Bronchial epithelial cell (primary cell): ENCODE measurements at regions not wholly inside any gene's neighbourhood (a gene's known extent, or its start where the extent isn't known, plus 50 kb on each side); places are given as distances from the start of the nearest gene placed in this dataset.

ENCODE experiments used
- DNase-seq: peaks from one replicate; pipeline ENCODE4 v3.0.0-alpha.2; 2010; ENCODE audit warnings: low read depth
- FAIRE-seq: peaks from 2 replicates; lab custom pipeline; 2011; peaks lifted over from hg19 to GRCh38; lab: Jason Lieb, UNC
- H3K27me3 ChIP-seq: 2 replicates; pipeline ENCODE4 v1.5.1; 2011; ENCODE audit warnings: low read length; ENCODE audit not compliant: control insufficient read depth, insufficient read depth
- H3K36me3 ChIP-seq: 2 replicates; pipeline ENCODE4 v1.5.1; 2011; ENCODE audit warnings: low read length; ENCODE audit not compliant: control insufficient read depth, insufficient read depth
- H3K4me3 ChIP-seq: 2 replicates; pipeline ENCODE4 v1.5.1; 2011; ENCODE audit warnings: mild to moderate bottlenecking, low read depth, low read length, control low read depth
- CTCF ChIP-seq: IDR thresholded peaks from 2 replicates; pipeline ENCODE4 v1.5.1; 2011; ENCODE audit warnings: mild to moderate bottlenecking, moderate library complexity, low read length, control low read depth, inconsistent platforms; ENCODE audit not compliant: insufficient read depth, severe bottlenecking

- no peak for DNase-seq
- H3K4me3 ChIP-seq: no peak overlapping the region
- no peak for TF ChIP-seq CTCF
- no peak for FAIRE-seq
- H3K36me3 ChIP-seq: no peaks in the 10 kb centered on the region
- H3K27me3 ChIP-seq: no peaks in the 10 kb centered on the region
These were observed 84.7 kb upstream of the PTER start for GRCh38 chr10:16352146-16352545.

GRCh38 chr10:16360001-16360400, 76.8 kb upstream of the PTER start:
- DNase-seq (peak; percentile 45), FAIRE-seq (no peak)
- TF ChIP-seq CTCF: no peak
- no peaks in the 10 kb centered on the region for H3K27me3 ChIP-seq
- no peaks in the 10 kb centered on the region for H3K36me3 ChIP-seq
- H3K4me3 ChIP-seq: no peak overlapping the region

GRCh38 chr10:16360425-16360824, 76.4 kb upstream of the PTER start:
- H3K4me3 ChIP-seq: no peak overlapping the region
- FAIRE-seq (no peak), DNase-seq (no peak)
- no peaks in the 10 kb centered on the region for H3K36me3 ChIP-seq
- no peaks in the 10 kb centered on the region for H3K27me3 ChIP-seq
- TF ChIP-seq CTCF: no peak

GRCh38 chr10:16361086-16361485, 75.7 kb upstream of the PTER start:
- DNase-seq (no peak), FAIRE-seq (no peak)
- Histone ChIP-seq H3K4me3 (no peak overlapping the region), H3K27me3 (no peaks in the 10 kb centered on the region), H3K36me3 (no peaks in the 10 kb centered on the region)
- TF ChIP-seq CTCF: no peak

- no peak for DNase-seq
- no peak overlapping the region for H3K4me3 ChIP-seq
- no peaks in the 10 kb centered on the region for H3K36me3 ChIP-seq
- FAIRE-seq: no peak
- no peaks in the 10 kb centered on the region for H3K27me3 ChIP-seq
- TF ChIP-seq CTCF: no peak
These were observed 73.1 kb upstream of the PTER start for GRCh38 chr10:16363741-16364140.

- no peak for TF ChIP-seq CTCF
- FAIRE-seq (no peak), DNase-seq (no peak)
- Histone ChIP-seq H3K4me3 (no peak overlapping the region), H3K36me3 (no peaks in the 10 kb centered on the region), H3K27me3 (no peaks in the 10 kb centered on the region)
These were observed 69.1 kb upstream of the PTER start for GRCh38 chr10:16367621-16368292.
